ENCODE measurements at regions not wholly inside any gene's neighbourhood (a gene's known extent, or its start where the extent isn't known, plus 50 kb on each side); places are given as distances from the start of the nearest gene placed in this dataset.

GRCh38 chr12:14187002-14187401 is 178.5 kb upstream of the ATF7IP start (continued):
- TF ChIP-seq ZNF462 (CRISPR knock-in tag; IDR thresholded peaks at IDR 0.05) (no peak), REST (IDR thresholded peaks at IDR 0.05; ENCODE audit: unreplicated experiment) (no peak), STAT1 (IDR thresholded peaks at IDR 0.05; ENCODE audit: unreplicated experiment) (no peak), ZNF114 (CRISPR knock-in tag; IDR thresholded peaks at IDR 0.05) (no peak)

GRCh38 chr12:14187966-14188365 is 177.5 kb upstream of the ATF7IP start:
- Histone ChIP-seq H3K27ac (ENCODE audit: low read depth) (no peak overlapping the region), H3K79me2 (replicated peaks; ENCODE audit: insufficient read depth) (no peaks in the 10 kb centered on the region), H3K4me3 (no peak overlapping the region), H2AFZ (no peak overlapping the region; the same call in 1 of the 2 replicates), H3K36me3 (ENCODE audit: insufficient read depth) (no peaks in the 10 kb centered on the region), H4K20me1 (replicated peaks; ENCODE audit: insufficient read depth) (no peaks in the 10 kb centered on the region), H3K9me2 (ENCODE audit: insufficient read depth) (no peaks in the 10 kb centered on the region), H3F3A (replicated peaks; ENCODE audit: low read depth) (no peaks in the 10 kb centered on the region), H3K4me2 (no peak overlapping the region), H3K4me1 (ENCODE audit: insufficient read depth) (no peaks in the 10 kb centered on the region), H3K27me3 (ENCODE audit: insufficient read depth) (no peaks in the 10 kb centered on the region)
- H3K4me1 Mint-ChIP-seq: peaks cover 7% of the 10 kb centered on the region
- no peak for ATAC-seq
- no peak overlapping the region for H3K27ac Mint-ChIP-seq
- no peaks in the 10 kb centered on the region for H3K9me3 Mint-ChIP-seq
- DNase-seq (ENCODE audit: low spot score): no peak
- H3K36me3 Mint-ChIP-seq (ENCODE audit: low read depth): no peaks in the 10 kb centered on the region
- no peaks in the 10 kb centered on the region for H3K27me3 Mint-ChIP-seq (ENCODE audit: insufficient read depth, low read depth, poor library complexity)
- H3K4me3 Mint-ChIP-seq: no peak overlapping the region
- no peak for TF ChIP-seq ZNF114 (CRISPR knock-in tag; IDR thresholded peaks at IDR 0.05)
- TF ChIP-seq ZNF462 (CRISPR knock-in tag; IDR thresholded peaks at IDR 0.05): no peak
- no peak for TF ChIP-seq ZNF331 (CRISPR knock-in tag; IDR thresholded peaks at IDR 0.05; ENCODE audit: low read depth)
- no peak for TF ChIP-seq POLR2AphosphoS5 (IDR thresholded peaks at IDR 0.05; ENCODE audit: low read depth)

Data from GM23338 (cell line).